ENCODE measurements at regions not wholly inside any gene's neighbourhood (a gene's known extent, or its start where the extent isn't known, plus 50 kb on each side); places are given as distances from the start of the nearest gene placed in this dataset.
A peak's percentile ranks its signal among the peaks of the same experiment; 100 is the strongest.

DNA sequence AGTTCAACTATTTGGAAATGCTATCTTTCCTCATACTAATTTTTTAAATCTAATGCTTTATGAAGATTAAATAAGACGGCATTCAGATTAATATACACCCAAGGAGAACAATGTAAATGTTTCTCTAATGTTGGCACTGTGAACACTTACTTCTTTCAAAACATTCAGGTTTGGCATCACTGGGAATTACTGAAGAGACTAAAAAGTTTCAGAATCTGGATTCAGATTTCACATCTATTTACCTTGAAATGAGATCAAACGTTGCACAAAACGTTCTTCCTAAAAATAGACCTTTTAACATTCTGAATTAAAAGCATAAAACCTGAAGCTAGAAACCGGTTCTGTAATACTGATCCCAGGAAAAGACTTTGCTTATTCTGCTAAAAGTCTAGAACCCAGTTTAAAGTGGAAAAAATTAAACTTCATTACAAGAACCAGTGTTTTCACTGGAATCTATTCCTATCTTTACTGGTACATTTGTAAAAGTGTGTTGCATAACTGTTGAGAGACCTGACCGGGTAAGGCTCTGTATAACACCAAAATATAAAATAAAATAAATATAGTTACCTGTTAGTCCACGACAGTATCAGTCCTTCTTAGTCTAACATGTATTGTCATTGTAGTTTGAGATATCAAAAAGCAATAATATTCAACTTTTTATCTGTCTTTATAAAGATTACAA is 117.4 kb upstream of the MAP9 start:
- Histone ChIP-seq H3K9me3 (replicated peaks; ENCODE audit: insufficient read depth, low read length) (no peaks in the 10 kb centered on the region), H3K36me3 (replicated peaks; ENCODE audit: insufficient read depth, low read length) (no peaks in the 10 kb centered on the region), H3K4me1 (ENCODE audit: low read length) (peaks cover 11% of the 10 kb centered on the region), H3K27ac (ENCODE audit: low read length) (no peak overlapping the region), H3K27me3 (replicated peaks; ENCODE audit: insufficient read depth, low read length) (peaks cover 14% of the 10 kb centered on the region; the same call in 1 of the 2 replicates), H3K9me2 (replicated peaks; ENCODE audit: insufficient read depth, low read length) (no peaks in the 10 kb centered on the region), H3K4me3 (ENCODE audit: low read length) (no peak overlapping the region), H3K79me2 (ENCODE audit: low read length) (no peaks in the 10 kb centered on the region), H3K4me2 (ENCODE audit: low read depth, low read length) (no peak overlapping the region), H3F3A (ENCODE audit: insufficient read depth, low read length) (no peaks in the 10 kb centered on the region), H2AFZ (ENCODE audit: low read length) (no peak overlapping the region), H4K20me1 (ENCODE audit: insufficient read depth, low read length) (no peaks in the 10 kb centered on the region), H3K9ac (ENCODE audit: low read length) (no peak overlapping the region)
- TF ChIP-seq, protein P1, sequence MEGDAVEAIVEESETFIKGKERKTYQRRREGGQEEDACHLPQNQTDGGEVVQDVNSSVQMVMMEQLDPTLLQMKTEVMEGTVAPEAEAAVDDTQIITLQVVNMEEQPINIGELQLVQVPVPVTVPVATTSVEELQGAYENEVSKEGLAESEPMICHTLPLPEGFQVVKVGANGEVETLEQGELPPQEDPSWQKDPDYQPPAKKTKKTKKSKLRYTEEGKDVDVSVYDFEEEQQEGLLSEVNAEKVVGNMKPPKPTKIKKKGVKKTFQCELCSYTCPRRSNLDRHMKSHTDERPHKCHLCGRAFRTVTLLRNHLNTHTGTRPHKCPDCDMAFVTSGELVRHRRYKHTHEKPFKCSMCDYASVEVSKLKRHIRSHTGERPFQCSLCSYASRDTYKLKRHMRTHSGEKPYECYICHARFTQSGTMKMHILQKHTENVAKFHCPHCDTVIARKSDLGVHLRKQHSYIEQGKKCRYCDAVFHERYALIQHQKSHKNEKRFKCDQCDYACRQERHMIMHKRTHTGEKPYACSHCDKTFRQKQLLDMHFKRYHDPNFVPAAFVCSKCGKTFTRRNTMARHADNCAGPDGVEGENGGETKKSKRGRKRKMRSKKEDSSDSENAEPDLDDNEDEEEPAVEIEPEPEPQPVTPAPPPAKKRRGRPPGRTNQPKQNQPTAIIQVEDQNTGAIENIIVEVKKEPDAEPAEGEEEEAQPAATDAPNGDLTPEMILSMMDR (IDR thresholded peaks at IDR 0.05; ENCODE audit: low read length): no peak
- no peak for TF ChIP-seq EZH2 (optimal IDR thresholded peaks at IDR 0.05; ENCODE audit: low read depth, low read length)
- TF ChIP-seq EZH2phosphoT487 (IDR thresholded peaks at IDR 0.05; ENCODE audit: low read length): no peak
- no peak for DNase-seq

DNA sequence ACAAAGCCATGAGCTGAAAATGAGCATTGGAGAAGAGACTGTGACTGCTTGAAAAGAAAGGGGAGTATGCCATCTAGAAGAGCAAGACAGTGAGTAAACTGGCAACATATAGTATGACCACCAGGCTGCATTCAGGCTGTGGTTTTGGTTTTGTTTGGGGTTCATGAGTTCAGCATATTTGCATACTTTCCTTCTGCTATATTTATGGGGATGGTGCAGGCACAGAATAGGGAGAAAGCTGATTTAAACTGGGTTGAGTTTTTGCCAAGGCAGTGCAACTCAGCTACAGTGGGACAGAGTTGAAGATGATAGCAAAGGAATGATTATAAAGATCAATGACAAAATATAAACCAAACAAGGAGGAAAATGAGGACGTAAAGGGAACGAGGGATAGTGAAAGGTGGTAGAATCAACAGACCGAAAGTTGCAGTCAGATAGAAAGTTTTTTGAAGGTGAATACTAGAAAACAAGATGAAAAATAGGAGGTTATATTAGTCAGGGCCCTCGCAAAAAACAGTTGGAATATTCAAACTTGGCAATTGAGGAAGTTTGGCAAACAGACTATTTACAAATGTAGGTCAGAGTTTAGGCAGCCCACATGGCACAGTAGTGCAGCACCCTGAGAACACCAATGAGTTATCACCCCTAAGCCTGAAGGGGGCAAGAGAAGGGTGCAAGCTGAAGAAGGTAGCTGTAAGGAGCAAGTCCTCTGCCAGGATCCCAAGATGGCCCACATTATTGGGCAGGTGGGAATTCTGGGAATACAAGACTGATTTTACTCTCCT is 114.8 kb upstream of the MAP9 start:
- Histone ChIP-seq H3K27me3 (replicated peaks; ENCODE audit: insufficient read depth, low read length) (peaks cover 14% of the 10 kb centered on the region; the same call in 1 of the 2 replicates), H3K4me2 (ENCODE audit: low read depth, low read length) (peak overlapping the region; percentile 55), H4K20me1 (ENCODE audit: insufficient read depth, low read length) (no peaks in the 10 kb centered on the region), H3K79me2 (ENCODE audit: low read length) (no peaks in the 10 kb centered on the region), H3K9ac (ENCODE audit: low read length) (no peak overlapping the region), H3K4me3 (ENCODE audit: low read length) (peak overlapping the region; percentile 12; the same call in 1 of the 2 replicates), H3K9me3 (replicated peaks; ENCODE audit: insufficient read depth, low read length) (no peaks in the 10 kb centered on the region), H3K36me3 (replicated peaks; ENCODE audit: insufficient read depth, low read length) (no peaks in the 10 kb centered on the region), H3K9me2 (replicated peaks; ENCODE audit: insufficient read depth, low read length) (no peaks in the 10 kb centered on the region), H3K27ac (ENCODE audit: low read length) (no peak overlapping the region), H3F3A (ENCODE audit: insufficient read depth, low read length) (no peaks in the 10 kb centered on the region), H3K4me1 (ENCODE audit: low read length) (peaks cover 11% of the 10 kb centered on the region), H2AFZ (ENCODE audit: low read length) (no peak overlapping the region)
- no peak for TF ChIP-seq EZH2 (optimal IDR thresholded peaks at IDR 0.05; ENCODE audit: low read depth, low read length)
- TF ChIP-seq EZH2phosphoT487 (IDR thresholded peaks at IDR 0.05; ENCODE audit: low read length): no peak
- TF ChIP-seq, protein P1 (IDR thresholded peaks at IDR 0.05; ENCODE audit: low read length): peak; percentile 10; the same call in 1 of the 2 replicates
- DNase-seq: peak; percentile 51

DNA sequence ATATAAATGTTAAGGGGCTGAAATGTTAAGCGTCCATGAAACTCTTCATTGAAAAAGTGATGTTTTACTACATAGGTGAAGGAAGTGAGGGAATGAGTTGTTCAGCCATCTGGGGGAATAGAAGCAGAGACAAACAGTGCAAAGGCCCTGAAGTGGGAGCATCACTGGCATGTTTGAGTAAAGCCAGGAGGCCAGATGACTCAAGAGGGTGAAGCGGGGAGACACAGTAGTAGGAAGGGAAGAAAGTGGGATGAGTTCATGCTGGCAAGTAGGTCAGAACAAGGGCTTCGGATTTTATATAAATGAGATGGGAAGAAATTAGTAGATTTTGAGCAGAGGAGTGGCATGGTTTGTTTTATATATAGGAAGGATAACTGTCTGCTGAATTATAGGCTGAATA is 112.5 kb upstream of the MAP9 start:
- H3K27ac ChIP-seq (ENCODE audit: low read length): no peak overlapping the region
- peaks cover 14% of the 10 kb centered on the region; the same call in 1 of the 2 replicates for H3K27me3 ChIP-seq (replicated peaks; ENCODE audit: insufficient read depth, low read length)
- no peaks in the 10 kb centered on the region for H3K9me3 ChIP-seq (replicated peaks; ENCODE audit: insufficient read depth, low read length)

More for the DNA sequence above, 112.5 kb upstream of the MAP9 start:
- peaks cover 11% of the 10 kb centered on the region for H3K4me1 ChIP-seq (ENCODE audit: low read length)
- H4K20me1 ChIP-seq (ENCODE audit: insufficient read depth, low read length): no peaks in the 10 kb centered on the region
- no peak overlapping the region for H2AFZ ChIP-seq (ENCODE audit: low read length)
- H3K4me3 ChIP-seq (ENCODE audit: low read length): no peak overlapping the region
- H3F3A ChIP-seq (ENCODE audit: insufficient read depth, low read length): no peaks in the 10 kb centered on the region
- H3K9me2 ChIP-seq (replicated peaks; ENCODE audit: insufficient read depth, low read length): no peaks in the 10 kb centered on the region
- DNase-seq: no peak
- H3K79me2 ChIP-seq (ENCODE audit: low read length): no peaks in the 10 kb centered on the region
- TF ChIP-seq, protein P1 (IDR thresholded peaks at IDR 0.05; ENCODE audit: low read length): no peak
- TF ChIP-seq EZH2 (optimal IDR thresholded peaks at IDR 0.05; ENCODE audit: low read depth, low read length): no peak
- TF ChIP-seq EZH2phosphoT487 (IDR thresholded peaks at IDR 0.05; ENCODE audit: low read length): no peak
- H3K4me2 ChIP-seq (ENCODE audit: low read depth, low read length): no peak overlapping the region
- no peaks in the 10 kb centered on the region for H3K36me3 ChIP-seq (replicated peaks; ENCODE audit: insufficient read depth, low read length)
- no peak overlapping the region for H3K9ac ChIP-seq (ENCODE audit: low read length)
